Stomach (tissue), 8 donors: ENCODE measurements at regions not wholly inside any gene's neighbourhood (a gene's known extent, or its start where the extent isn't known, plus 50 kb on each side); places are given as distances from the start of the nearest gene placed in this dataset.
"Not testable (repeated sequence)": the region's sequence is repeated elsewhere in the genome, so short reads cannot be mapped to it uniquely, and the experiment has no call there.

Source experiments
- DNase-seq, 2 donors: peaks; one replicate each; pipeline versions ENCODE4 v3.0.0 to v3.0.0-alpha.2; 2013 to 2019
- H3K27ac ChIP-seq, 5 donors: fragments of 200-600 bp in 4 of 5; sonication (generic) in 4 of 5; one replicate each; pipeline ENCODE4 v1.5.1; 2013 to 2019; ENCODE audit warnings: mild to moderate bottlenecking in 1 of 5, moderate library complexity in 1 of 5
- H3K27me3 ChIP-seq, 3 donors: fragments of 200-600 bp; sonication (generic); one replicate each; pipeline ENCODE4 v1.5.1; 2017 to 2019; ENCODE audit warnings: mixed run types in 1 of 3
- H3K36me3 ChIP-seq, 4 donors: fragments of 200-600 bp; sonication (generic); 1 replicate in 3 of 4; 2 replicates in 1 of 4; pipeline ENCODE4 v1.5.1; 2016 to 2019
- H3K4me1 ChIP-seq, 4 donors: fragments of 200-600 bp; sonication (generic); one replicate each; pipeline ENCODE4 v1.5.1; 2016 to 2019
- H3K4me3 ChIP-seq, 4 donors: fragments of 200-600 bp; sonication (generic) in 3 of 4; one replicate each; pipeline ENCODE4 v1.5.1; 2016 to 2019; ENCODE audit warnings: mild to moderate bottlenecking in 1 of 4
- H3K9me3 ChIP-seq, 4 donors: fragments of 200-600 bp; sonication (generic); one replicate each; pipeline ENCODE4 v1.5.1; 2016 to 2019
- EP300 ChIP-seq: sonication (generic); formaldehyde crosslinking; IDR thresholded peaks from one replicate; pipeline ENCODE4 v1.6.1; 2017; ENCODE audit warnings: antibody characterized with exemption
- POLR2A ChIP-seq, 4 donors: fragments of 450-650 bp; IDR thresholded peaks; one replicate each; pipeline ENCODE4 v1.6.1; 2016; ENCODE audit warnings: antibody characterized with exemption in 4 of 4, control low read depth in 2 of 4, mild to moderate bottlenecking in 1 of 4, moderate library complexity in 1 of 4
- POLR2AphosphoS5 ChIP-seq, 3 donors: sonication (generic); formaldehyde crosslinking; IDR thresholded peaks; one replicate each; pipeline ENCODE4 v1.6.1; 2016; ENCODE audit warnings: antibody characterized with exemption in 3 of 3
- WGBS, 5 donors: extraction: QIAGEN DNeasy Blood & Tissue Kit in 3 of 5; methylation state at CpG; one replicate each; pipeline versions ENCODE4 v1.1.5 to v1.1.7; 2013 to 2018; 5-methylcytosine and 5-hydroxymethylcytosine counted together
- intact Hi-C: fragments of 100-400 bp; cut with DNase I; formaldehyde crosslinking; loops from one replicate; pipeline ENCODE4 v1.15.1; 2023; ENCODE audit warnings: low total_unique reads
- TF ChIP-seq, protein P1 (sequence below), 7 experiments: fragments of 450-650 bp in 4 of 7; fragments of 200-600 bp in 3 of 7; sonication (generic) in 3 of 7; IDR thresholded peaks; one replicate each; pipeline ENCODE4 v1.5.1; 2016 to 2019; ENCODE audit warnings: antibody characterized with exemption in 7 of 7, control low read depth in 2 of 7, mild to moderate bottlenecking in 1 of 7
- donor health status: healthy with polysubstance abuse.
- donor health status: Bipolar disorder and iron deficiency.
- donor health status: healthy.

- Histone ChIP-seq H3K36me3 (no peaks in the 10 kb centered on the region), H3K4me3 (no peak overlapping the region), H3K27me3 (no peaks in the 10 kb centered on the region), H3K9me3 (no peaks in the 10 kb centered on the region), H3K27ac (no peak overlapping the region), H3K4me1 (no peaks in the 10 kb centered on the region)
- DNase-seq, result no peak
- intact Hi-C loops, result no loop called here
- TF ChIP-seq, protein P1, sequence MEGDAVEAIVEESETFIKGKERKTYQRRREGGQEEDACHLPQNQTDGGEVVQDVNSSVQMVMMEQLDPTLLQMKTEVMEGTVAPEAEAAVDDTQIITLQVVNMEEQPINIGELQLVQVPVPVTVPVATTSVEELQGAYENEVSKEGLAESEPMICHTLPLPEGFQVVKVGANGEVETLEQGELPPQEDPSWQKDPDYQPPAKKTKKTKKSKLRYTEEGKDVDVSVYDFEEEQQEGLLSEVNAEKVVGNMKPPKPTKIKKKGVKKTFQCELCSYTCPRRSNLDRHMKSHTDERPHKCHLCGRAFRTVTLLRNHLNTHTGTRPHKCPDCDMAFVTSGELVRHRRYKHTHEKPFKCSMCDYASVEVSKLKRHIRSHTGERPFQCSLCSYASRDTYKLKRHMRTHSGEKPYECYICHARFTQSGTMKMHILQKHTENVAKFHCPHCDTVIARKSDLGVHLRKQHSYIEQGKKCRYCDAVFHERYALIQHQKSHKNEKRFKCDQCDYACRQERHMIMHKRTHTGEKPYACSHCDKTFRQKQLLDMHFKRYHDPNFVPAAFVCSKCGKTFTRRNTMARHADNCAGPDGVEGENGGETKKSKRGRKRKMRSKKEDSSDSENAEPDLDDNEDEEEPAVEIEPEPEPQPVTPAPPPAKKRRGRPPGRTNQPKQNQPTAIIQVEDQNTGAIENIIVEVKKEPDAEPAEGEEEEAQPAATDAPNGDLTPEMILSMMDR (IDR thresholded peaks at IDR 0.05), result no peak
- TF ChIP-seq POLR2AphosphoS5 (IDR thresholded peaks at IDR 0.05) (no peak), EP300 (no peak), POLR2A (IDR thresholded peaks at IDR 0.05) (no peak)
- WGBS, 5 donors, result 57 to 62% (median 60%) methylated on average over 5 of the region's 5 CpGs
Measured at GRCh38 chr1:195851016-195851601, 757.1 kb downstream of the KCNT2 start.

DNA sequence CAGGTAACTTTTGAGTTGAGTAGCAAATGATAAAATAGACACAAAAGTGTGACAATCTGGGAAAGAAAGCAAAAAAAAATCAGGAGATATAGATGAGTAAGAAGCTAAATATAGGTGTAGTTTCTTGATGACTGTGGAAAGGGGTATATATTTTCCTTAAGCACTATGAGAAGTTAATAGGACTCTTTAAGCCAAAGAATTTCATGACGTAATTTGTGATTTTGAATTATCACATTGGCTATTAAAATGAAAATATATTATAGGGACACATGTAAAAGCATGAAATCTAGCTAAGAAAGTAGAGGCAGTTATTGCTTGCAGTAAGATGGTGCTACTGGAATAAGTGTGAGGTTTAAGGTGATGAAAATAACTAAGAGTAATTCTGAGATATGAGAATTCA lies 759.1 kb downstream of the KCNT2 start:
- Histone ChIP-seq H3K4me1 (no peaks in the 10 kb centered on the region), H3K36me3 (no peaks in the 10 kb centered on the region), H3K9me3 (no peaks in the 10 kb centered on the region), H3K27ac (no peak overlapping the region), H3K27me3 (no peaks in the 10 kb centered on the region), H3K4me3 (no peak overlapping the region)
- intact Hi-C loops, result no loop called here
- DNase-seq, result no peak
- 0 to 90% (median 25%) methylated on average over 1 of the region's 1 CpG for WGBS, 5 donors
- no peak for TF ChIP-seq POLR2A (IDR thresholded peaks at IDR 0.05)
- no peak for TF ChIP-seq POLR2AphosphoS5 (IDR thresholded peaks at IDR 0.05)
- TF ChIP-seq, protein P1 (IDR thresholded peaks at IDR 0.05), result no peak

DNA sequence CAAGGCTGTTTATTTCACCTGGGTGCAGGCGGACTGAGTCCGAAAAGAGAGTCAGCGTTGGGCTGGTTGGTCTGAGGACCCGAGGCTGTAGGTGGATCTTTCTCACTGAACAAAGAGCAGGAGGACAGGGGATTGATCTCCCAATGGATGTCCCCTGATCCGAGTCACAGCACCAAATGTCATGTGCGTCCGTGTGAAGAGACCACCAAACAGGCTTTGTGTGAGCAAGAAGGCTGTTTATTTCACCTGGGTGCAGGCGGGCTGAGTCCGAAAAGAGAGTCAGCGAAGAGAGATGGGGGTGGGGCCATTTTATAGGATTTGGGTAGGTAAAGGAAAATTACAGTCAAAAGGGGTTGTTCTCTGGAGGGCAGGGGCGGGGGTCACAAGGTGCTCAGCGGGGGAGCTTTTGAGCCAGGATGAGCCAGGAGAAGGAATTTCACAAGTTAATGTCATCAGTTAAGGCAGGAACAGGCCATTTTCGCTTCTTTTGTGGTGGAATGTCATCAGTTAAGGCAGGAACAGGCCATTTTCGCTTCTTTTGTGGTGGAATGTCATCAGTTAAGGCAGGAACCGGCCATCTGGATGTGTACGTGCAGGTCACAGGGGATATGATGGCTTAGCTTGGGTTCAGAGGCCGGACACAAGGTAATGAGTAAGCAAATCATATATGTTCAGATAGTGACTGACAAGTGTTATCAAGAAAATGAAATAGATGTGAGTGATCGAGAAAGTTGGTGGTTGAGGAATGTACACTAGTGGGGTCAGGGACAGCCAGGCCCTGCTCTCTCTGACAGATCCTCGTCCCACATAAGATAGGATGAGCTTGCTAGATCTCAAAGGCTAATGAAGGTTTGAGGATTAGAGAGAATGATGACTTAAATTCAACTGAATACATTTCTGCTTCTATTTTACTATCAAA lies 760.0 kb downstream of the KCNT2 start:
- H3K36me3 ChIP-seq, H3K27ac ChIP-seq, intact Hi-C loops, H3K9me3 ChIP-seq, H3K4me3 ChIP-seq, DNase-seq, H3K27me3 ChIP-seq, H3K4me1 ChIP-seq: not testable (repeated sequence)
- WGBS, 5 donors, result 42 to 53% (median 47%) methylated on average over 19 of the region's 19 CpGs

- 87 to 91% (median 89%) methylated on average over 4 of the region's 4 CpGs for WGBS, 5 donors
- Histone ChIP-seq H3K27me3 (no peaks in the 10 kb centered on the region), H3K27ac (no peak overlapping the region), H3K4me3 (no peak overlapping the region), H3K4me1 (no peaks in the 10 kb centered on the region), H3K36me3 (no peaks in the 10 kb centered on the region), H3K9me3 (no peaks in the 10 kb centered on the region)
- no peak for TF ChIP-seq EP300
- no peak for TF ChIP-seq POLR2A (IDR thresholded peaks at IDR 0.05)
- TF ChIP-seq, protein P1 (IDR thresholded peaks at IDR 0.05), result no peak
- TF ChIP-seq POLR2AphosphoS5 (IDR thresholded peaks at IDR 0.05), result no peak
- intact Hi-C loops, result no loop called here
- no peak for DNase-seq
Measured at GRCh38 chr1:195831789-195832188, 776.5 kb downstream of the KCNT2 start.

DNA sequence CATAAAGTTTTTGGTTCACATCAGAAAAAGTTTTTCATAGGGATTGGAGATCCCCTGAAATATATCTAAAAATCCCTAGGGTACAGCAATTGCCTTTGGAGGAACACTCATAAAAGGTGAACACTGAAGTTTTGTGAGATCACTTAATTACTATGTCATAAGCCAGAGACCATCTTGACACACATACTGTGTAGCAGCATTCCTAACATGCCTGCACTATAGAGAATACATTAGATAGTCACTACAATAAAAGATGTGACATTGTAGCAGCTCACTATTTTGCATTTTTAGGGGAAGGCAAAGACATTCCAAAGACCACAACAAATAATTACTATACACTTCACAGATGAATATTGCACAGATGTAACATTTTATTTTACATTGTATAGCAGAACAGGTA lies 779.9 kb downstream of the KCNT2 start:
- Histone ChIP-seq H3K27ac (no peak overlapping the region), H3K9me3 (no peaks in the 10 kb centered on the region), H3K4me3 (no peak overlapping the region), H3K36me3 (no peaks in the 10 kb centered on the region), H3K27me3 (no peaks in the 10 kb centered on the region), H3K4me1 (no peaks in the 10 kb centered on the region)
- intact Hi-C loops, result no loop called here
- DNase-seq, result no peak
- TF ChIP-seq, protein P1 (IDR thresholded peaks at IDR 0.05), result no peak
- TF ChIP-seq EP300 (no peak), POLR2A (IDR thresholded peaks at IDR 0.05) (no peak), POLR2AphosphoS5 (IDR thresholded peaks at IDR 0.05) (no peak)
